HG02943 (cell line): ENCODE measurements at regions not wholly inside any gene's neighbourhood (a gene's known extent, or its start where the extent isn't known, plus 50 kb on each side); places are given as distances from the start of the nearest gene placed in this dataset.
"Not testable (repeated sequence)": the region's sequence is repeated elsewhere in the genome, so short reads cannot be mapped to it uniquely, and the experiment has no call there.

Source experiments
- ATAC-seq: cut with Tn5 transposase; IDR thresholded peaks from one replicate; pipeline ENCODE4 v1.9.1; 2021; ENCODE audit warnings: mild to moderate bottlenecking, low read depth, moderate library complexity; ENCODE audit not compliant: unreplicated experiment

DNA sequence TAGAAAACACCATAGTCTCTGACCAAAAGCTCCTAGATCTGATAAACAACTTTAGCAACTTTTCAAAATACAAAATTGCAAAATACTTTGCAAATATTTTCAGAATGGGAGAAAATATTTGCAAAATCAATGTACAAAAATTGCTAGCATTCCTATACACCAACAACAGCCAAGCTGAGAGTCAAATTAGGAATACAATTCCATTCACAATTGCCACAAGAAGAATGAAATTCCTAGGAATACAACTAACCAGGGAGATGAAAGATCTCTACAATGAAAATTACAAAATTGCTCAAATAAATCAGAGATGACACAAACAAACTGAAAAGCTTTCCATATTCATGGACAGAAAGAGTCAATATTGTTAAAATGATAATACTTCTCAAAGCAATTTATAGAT is 327.0 kb upstream of the ZC3H15 start:
- no peak for ATAC-seq

DNA sequence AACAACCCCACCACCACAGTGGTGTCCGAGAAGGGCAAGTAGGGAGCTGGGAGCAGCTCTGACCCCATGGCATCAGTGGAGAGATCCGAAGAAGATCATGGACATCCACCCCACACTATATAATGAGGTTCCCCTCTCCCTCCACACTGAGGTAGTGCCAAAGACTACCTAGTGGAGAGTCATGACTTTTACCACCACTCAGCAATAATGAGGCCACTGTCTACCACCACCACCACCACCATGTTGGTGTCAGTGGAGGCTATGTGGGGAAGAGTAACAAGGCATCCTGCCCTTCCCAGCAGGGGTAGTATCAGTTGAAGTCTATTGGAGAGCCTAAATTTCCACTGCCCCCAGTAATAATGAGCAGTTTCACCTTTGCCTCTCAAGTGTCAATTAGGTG is 321.7 kb upstream of the ZC3H15 start:
- ATAC-seq = no peak

DNA sequence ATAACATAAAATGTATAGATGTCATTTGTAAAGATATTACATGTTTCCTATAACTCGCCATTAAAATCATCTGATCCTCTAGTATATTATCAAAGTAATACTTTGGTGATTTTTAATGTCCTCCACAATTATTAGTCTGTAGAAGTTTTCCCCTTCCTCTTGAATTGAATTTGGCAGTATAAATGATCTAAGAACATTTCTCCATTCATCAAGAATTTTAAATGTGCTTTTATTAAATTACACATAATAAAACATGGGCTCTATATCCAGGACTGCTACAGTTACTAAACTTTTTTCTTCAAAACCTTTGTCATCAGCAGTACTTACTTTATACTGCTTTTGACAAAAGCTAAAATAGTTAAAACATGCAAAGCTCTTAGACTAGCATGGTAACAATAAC is 315.4 kb upstream of the ZC3H15 start:
- ATAC-seq = no peak

DNA sequence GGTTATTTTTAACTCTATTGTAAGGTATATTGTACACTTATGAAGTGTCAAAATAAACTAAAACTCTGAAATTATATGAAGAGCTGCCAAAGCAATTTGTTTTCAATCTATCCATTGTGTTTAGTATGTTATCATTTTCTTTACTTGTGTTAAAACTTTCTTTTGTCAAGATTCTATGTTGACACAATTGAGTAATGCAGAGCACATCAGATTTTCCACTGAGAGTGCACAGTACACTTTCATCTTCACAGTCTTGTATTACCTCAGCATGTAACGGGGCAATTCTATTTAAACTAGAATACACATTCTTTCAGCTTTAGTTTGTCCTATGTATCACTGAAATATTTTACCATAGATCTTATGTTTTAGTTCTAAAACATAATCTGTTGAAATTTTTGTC is 304.4 kb upstream of the ZC3H15 start:
- no peak for ATAC-seq

DNA sequence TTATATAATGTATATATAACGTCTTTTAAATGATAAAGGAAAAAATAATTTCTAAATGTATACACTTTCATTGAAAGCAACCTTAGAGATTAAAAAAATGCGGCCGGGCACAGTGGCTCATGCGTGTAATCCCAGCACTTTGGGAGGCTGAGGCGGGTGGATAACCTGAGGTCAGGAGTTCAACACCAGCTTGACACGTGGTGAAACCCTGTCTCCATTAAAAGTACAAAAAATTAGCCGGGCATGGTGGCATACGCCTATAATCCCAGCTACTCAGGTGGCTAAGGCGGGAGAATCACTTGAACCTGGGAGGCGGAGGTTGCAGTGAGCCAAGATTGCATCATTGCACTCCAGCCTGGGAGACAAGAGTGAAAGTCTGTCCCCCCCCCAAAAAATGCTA is 303.7 kb upstream of the ZC3H15 start:
- not testable (repeated sequence) for ATAC-seq

DNA sequence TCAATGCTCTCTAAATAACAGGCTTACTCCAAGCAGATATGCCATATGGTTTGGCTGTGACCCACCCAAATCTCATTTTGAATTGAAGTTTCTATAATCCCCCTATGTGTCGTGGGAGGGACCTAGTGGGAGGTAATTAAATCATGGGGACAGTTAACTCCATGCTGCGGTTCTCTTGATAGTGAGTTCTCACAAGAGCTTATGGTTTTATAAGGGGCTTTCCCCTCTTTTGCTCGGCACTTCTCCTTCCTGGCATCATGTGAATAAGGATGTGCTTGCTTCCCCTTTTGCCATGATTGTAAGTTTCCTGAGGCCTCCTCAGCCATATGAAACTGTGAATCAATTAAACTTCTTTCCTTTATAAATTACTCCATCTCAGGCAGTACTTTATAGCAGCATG is 302.7 kb upstream of the ZC3H15 start:
- no peak for ATAC-seq

DNA sequence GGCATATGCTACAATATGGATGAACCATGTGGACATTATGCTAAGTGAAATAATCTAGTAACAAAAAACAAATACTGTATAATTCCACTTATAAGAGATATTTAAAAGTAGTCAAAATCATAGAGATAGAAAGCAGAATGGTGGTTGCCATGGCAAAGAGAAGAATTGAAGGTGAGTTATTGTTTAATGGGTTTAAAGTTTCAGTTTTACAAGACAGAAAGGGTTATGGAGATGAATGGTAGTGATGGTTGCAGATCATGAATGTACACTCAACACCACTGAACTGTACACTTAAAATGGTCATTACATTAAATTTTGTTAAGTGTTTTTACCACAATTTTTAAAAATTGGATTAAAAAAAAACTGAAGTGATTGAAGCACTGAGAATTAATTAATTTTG is 298.2 kb upstream of the ZC3H15 start:
- no peak for ATAC-seq

DNA sequence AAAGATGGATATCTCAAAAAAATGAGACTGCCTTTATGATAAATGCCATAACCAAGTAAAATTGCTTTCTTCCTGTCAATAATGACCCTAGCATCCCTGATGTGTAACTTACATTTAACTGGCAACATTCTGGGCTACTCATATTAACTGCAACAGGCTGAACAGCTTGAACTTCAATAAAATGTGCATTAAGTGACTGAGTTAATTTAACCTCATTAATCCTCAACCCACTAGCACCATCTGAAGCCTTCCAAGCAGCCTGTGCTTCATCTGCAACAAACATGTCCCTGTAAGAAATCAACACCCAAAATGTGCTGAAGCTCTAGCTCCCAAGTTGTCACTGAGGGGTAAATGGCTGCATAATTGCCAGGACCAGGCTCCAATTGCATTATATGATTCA is 296.2 kb upstream of the ZC3H15 start:
- ATAC-seq = no peak

DNA sequence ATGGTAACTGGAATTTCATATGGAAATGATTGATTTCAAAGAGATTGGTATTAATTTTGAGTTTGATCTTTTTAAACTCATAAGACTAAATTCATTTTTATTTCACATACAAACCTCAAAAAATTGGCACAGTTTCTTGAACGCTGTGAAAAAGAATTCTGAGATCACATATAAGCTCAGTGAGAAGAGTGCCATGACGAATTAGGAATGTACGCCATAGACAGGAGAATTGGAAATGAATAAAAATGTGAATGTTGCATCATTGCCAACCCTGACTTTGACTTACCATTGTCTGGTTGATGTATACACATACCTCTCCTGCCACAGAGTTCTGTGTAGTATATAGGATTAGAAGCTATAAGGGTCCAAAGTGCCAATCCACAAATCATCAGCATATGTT is 290.4 kb upstream of the ZC3H15 start:
- no peak for ATAC-seq

DNA sequence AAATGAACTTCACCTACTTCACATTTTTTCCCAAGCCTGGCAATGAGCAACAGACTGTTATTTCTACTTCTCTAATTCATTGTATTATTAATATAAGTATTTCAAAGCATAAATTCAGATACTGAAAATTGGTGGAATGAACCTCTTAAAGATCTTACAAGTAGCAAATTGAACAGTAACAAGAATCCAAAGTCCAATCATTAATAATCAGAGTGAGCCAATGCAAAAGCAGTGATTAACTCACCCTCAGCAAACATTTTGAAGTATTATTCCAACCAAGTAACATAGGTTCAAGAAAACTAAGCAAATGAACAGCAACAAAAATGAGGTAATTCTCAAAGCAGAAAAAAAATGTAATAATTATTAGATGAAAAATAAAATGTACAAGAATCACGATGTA is 288.1 kb upstream of the ZC3H15 start:
- no peak for ATAC-seq

DNA sequence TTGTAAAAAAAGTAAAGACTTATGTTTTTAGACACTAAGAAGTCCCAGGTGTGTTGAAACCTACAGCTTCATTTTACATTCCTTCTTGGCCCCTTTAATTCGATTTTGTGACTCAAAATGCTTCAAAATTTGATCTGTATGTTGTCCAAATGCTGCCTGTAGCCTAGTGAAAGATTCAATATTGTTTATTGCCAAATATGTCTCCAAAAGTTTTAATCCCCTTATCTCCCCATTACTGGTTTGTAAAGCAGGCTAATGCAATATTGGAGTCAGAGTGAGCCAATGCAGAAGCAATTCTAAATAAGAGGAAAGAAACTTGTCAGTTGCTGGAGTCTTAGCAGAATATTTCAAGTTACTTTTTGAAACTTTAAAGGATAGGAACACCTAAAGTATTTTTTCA is 287.0 kb upstream of the ZC3H15 start:
- ATAC-seq = no peak

DNA sequence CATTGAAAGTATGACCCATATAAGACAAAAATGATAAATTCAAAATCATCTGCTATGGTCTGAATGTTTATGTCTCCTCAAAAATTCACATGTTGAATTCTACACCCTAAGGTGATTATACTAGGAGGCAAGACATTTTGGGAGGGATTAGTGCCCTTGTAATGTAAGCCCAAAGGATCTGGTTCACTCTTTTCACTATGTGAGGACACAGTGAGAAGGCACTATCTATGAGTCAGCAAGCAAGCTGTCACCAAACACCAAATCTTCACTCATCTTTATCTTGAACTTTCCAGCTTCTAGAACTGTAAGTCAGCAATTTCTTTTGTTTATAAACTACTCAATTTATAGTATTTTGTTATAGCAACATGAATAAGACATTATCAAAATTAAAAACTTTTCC is 284.7 kb upstream of the ZC3H15 start:
- ATAC-seq = no peak

DNA sequence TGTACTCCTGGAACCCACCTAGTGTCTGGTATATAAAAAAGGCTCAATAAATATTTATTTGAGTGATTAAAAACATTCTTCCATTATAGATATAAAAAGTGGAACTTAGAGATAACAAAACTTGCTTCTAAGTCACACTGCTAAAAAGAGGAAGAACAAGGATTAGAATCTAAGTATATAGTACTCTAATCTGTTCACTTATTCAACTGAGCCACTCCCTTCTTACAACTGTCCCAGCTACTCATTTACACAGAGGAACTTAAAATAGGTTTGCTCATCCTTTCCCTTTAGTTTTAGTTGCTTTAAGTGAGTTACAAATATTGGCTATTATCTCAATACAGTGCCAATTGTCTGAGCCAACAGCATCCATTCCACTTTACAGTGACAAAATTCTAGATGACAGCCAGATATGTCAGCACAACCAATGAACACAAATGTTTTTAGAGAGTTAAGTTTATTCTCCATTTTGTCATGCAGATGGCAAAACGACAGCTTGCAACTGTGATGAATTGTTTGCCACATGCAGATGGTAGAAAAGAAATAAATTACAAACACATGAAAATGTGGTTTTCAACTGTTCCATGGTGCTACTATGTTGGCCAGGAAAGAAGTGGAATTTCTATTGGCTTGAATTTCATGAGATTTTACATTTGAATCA is 280.7 kb upstream of the ZC3H15 start:
- no peak for ATAC-seq

DNA sequence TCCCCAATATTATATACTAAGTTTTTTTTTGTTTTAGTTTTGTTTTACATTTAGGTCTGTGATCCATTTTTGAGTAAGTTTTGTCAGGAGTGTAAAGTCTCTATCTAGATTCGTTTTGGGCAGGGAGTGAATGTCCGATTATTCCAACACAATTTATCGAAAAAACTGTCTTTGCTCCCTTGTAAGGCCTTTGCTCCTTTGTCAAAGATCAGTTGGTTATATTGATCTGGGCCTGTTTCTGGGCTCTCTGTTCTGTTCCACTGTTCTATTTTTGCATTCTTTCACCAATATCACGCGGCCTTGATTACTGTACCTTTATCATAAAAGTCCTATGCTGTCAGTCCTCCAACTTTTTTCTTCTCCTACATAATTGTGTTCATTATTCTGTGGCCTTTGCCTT is 276.5 kb upstream of the ZC3H15 start:
- ATAC-seq = no peak

DNA sequence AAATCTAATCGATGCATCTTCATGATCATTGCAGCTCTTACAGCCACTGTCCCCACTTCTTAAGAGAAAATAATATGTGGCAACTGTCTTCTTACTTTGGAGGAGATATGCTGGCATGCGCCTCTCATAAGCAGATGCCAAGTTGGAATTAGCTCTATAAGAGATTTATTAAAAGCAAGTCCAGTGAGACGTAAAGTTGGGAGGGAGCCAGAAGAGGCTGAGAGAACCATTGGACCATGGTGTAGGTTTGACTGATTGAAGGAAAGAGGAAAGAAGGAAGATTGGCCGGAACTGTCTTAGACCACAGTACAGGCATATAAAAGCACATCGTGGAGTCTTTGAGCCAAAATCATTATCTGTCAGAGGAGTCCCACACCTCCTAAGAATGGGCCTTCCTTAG is 265.7 kb upstream of the ZC3H15 start:
- no peak for ATAC-seq

DNA sequence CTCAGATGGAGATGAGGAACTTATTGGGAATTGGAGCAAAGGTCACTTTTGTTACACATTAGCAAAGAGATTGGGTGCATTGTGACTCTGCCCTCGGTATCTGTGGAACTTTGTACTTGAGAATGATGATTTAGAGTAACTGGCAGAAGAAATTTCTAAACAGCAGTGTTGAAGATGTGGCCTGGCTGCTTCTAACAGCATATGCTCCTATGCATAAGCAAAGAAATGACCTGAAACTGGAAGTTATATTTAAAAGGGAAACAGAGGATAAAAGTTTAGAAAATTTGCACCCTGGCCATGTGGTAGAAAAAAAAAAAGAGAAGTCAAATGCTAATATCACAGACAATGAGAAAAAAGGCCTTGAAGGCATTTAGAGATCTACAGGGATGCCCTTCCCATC is 256.8 kb upstream of the ZC3H15 start:
- no peak for ATAC-seq

DNA sequence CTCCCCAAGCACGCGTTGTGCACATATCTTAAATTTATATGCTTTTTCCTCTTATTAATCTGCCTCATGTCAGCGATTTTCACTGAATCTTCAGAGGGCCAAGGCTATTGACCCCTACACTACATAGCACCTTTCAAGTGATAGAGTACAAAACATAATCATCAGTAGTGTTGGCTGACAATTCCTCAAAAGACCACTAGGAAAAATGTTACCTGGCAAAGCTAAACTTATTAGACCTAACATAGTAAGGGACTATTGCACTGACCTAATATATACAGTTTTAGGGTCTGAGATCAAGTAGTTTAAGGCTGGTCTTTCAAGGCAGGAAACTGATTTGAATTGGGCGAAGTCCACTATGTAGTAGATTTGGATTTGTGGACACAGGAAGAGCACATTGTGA is 244.2 kb upstream of the ZC3H15 start:
- ATAC-seq = no peak

DNA sequence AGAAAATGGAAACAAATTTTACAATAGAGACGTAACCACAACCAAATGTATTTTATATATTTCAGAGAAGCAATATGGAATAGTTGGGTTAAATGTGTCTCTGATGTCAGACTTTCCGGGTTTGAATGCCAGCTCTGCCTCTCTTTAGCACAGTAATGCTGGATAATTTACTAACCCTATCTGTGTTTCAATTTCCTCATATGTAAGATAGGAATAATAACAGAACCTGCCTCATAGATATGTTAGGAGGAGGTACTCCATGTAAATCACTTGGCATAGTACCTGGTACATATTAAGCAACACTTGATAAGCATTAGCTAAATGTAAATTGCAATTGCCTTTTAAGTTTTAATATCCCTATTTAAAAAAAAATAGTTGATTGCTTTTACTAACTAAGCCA is 231.3 kb upstream of the ZC3H15 start:
- no peak for ATAC-seq

DNA sequence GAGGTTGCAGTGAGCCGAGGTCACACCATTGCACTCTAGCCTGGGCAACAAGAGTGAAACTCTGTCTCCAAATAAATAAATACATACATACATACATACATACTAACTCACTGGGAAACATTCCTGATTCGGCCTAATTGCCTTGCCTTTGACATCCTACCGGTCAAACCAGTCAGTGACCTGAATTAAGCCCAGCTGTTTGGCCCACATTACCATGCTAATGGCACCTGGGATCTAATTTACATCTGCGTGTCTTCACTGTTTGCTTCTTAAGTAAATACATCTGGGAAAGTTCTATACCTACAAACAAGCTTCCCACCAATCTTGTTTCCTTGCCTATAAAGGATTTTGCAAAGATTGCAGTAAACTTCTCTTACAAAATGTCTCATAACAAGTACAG is 230.2 kb upstream of the ZC3H15 start:
- ATAC-seq = no peak

DNA sequence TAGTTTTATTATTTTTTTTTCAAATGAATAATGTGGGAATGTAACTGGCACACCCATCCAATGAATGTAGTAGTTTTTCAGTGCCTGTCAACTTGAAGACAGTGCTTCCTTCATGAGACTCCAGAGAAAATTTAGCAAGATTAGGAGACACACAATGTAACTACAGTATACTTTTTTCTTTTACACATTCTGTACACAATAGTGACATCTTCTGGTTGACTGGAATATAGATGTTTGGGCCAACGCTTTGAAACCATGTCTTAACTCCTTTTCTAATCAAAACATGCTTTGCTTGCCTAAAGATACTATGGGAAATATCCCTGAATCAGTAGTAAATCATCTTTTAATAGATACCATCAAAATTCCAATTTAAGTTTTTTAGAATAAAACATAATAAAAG is 229.5 kb upstream of the ZC3H15 start:
- ATAC-seq = no peak

DNA sequence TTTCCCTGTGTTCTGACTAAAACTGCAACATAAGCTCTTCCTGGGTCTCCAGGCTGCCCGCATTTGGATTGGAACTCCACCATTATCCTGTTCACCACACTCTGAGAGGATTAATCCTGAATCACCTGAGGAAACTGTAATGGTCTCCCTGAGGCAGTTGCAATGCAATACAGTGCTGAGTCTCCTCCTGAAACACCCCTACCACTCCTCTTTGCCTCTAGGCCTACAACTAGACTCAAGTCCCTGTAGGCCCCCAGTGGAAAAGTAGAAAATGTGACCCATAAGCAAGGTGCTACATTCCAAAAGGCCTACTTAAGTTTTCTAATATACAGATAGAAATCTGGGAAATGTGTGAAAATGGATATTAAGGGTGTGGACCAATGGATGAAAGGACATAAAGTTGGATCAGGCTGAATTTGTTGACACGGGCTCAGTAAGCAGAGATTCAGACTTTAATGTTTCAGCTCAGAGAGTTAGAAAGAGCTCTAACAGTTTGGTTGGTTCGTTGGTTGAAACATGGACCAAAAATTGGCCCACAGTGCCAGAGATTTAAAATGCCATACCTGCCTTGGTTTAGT is 222.3 kb upstream of the ZC3H15 start:
- no peak for ATAC-seq

DNA sequence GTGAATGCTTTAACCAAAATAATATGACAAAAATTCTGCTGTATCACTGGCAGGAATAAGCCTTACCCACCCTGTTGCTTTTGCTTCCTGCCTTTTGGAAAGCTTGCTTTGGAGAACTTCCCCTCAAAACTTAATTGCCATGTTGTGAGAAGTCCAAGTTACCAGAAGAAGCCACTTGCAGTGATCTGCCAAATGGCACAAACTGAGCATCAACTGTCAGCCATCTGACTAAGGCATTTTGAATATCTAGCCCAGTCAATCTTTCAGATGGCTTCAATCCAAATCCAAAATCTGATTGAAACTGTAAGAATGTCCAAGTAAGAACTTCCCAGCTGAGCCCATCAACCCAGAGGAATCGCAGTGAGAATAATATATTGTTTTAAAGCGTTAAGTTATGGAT is 216.5 kb upstream of the ZC3H15 start:
- no peak for ATAC-seq

DNA sequence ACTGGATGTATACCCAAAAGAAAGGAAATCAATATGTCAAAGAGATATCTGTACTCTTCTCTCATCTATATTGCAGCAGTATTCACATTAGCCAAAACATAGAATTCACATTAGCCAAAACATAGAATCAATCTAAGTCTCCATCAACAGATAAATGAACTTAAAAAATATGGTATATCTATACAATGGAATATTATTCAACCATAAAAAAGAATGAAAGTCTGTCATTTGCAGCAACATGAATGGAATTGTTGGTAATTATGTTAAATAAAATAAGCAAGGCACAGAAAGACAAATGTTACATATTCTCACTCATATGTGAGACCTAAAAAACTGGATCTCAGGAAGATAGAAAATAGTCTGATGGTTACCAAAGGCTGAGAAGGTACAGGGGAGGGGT is 212.1 kb upstream of the ZC3H15 start:
- ATAC-seq = no peak
